Body of pancreas (tissue), 4 donors: ENCODE measurements at regions not wholly inside any gene's neighbourhood (a gene's known extent, or its start where the extent isn't known, plus 50 kb on each side); places are given as distances from the start of the nearest gene placed in this dataset.

Experiments
- CTCF ChIP-seq, 7 experiments: fragments of 450-650 bp in 4 of 7; fragments of 200-600 bp in 3 of 7; sonication (generic) in 3 of 7; IDR thresholded peaks; one replicate each; pipeline ENCODE4 v1.5.1; 2016 to 2019; ENCODE audit warnings: antibody characterized with exemption in 7 of 7
- POLR2A ChIP-seq, 3 donors: fragments of 450-650 bp; IDR thresholded peaks; one replicate each; pipeline ENCODE4 v1.6.1; 2016; ENCODE audit warnings: antibody characterized with exemption in 3 of 3, mild to moderate bottlenecking in 2 of 3

- no peak for TF ChIP-seq CTCF (IDR thresholded peaks at IDR 0.05)
- TF ChIP-seq POLR2A (IDR thresholded peaks at IDR 0.05) = no peak
Observed at GRCh38 chr6:94074764-94075163, 655.4 kb upstream of the EPHA7 start.
